Cardiac septum (tissue), 1 donor: ENCODE measurements at regions not wholly inside any gene's neighbourhood (a gene's known extent, or its start where the extent isn't known, plus 50 kb on each side); places are given as distances from the start of the nearest gene placed in this dataset.

Experiments used
- DNase-seq: peaks from one replicate; pipeline ENCODE4 v3.0.0-alpha.2; 2020; ENCODE audit warnings: low spot score
- intact Hi-C: fragments of 100-400 bp; cut with DNase I; formaldehyde crosslinking; loops from one replicate; pipeline ENCODE4 v1.14.0; 2022
- donor health status: DM: no; HTN: no; CAD: no.

GRCh38 chr7:8931906-8932646 is 498.7 kb downstream of the NXPH1 start:
- no peak for DNase-seq

GRCh38 chr7:8932751-8933150 is 499.3 kb downstream of the NXPH1 start:
- no peak for DNase-seq
- intact Hi-C loops: no loop called here

More at GRCh38 chr7:8931906-8932646, 498.7 kb downstream of the NXPH1 start:
- intact Hi-C loops: no loop called here

- intact Hi-C loops: no loop called here
- no peak for DNase-seq
These were observed 503.8 kb downstream of the NXPH1 start for GRCh38 chr7:8937204-8937603.

GRCh38 chr7:8938044-8938805 is 504.8 kb downstream of the NXPH1 start:
- intact Hi-C loops: no loop called here
- DNase-seq: no peak

GRCh38 chr7:8939446-8939845 is 506.0 kb downstream of the NXPH1 start:
- DNase-seq: no peak
- intact Hi-C loops: no loop called here

- intact Hi-C loops: no loop called here
- DNase-seq: no peak
These were observed 530.3 kb downstream of the NXPH1 start for GRCh38 chr7:8963722-8964121.

- intact Hi-C loops: no loop called here
- no peak for DNase-seq
These were observed 531.8 kb downstream of the NXPH1 start for GRCh38 chr7:8965177-8965576.

GRCh38 chr7:8973601-8974000 is 540.2 kb downstream of the NXPH1 start:
- no peak for DNase-seq

GRCh38 chr7:8975681-8976080 is 542.3 kb downstream of the NXPH1 start:
- intact Hi-C loops: no loop called here

More at GRCh38 chr7:8973601-8974000, 540.2 kb downstream of the NXPH1 start:
- intact Hi-C loops: no loop called here

GRCh38 chr7:8982338-8982992 is 549.1 kb downstream of the NXPH1 start:
- intact Hi-C loops: no loop called here
- DNase-seq: no peak

More at GRCh38 chr7:8975681-8976080, 542.3 kb downstream of the NXPH1 start:
- no peak for DNase-seq

- intact Hi-C loops: no loop called here
- DNase-seq: no peak
These were observed 551.8 kb downstream of the NXPH1 start for GRCh38 chr7:8985255-8985654.

- DNase-seq: no peak
- intact Hi-C loops: no loop called here
These were observed 554.9 kb downstream of the NXPH1 start for GRCh38 chr7:8988267-8988666.

- intact Hi-C loops: no loop called here
- DNase-seq: no peak
These were observed 557.8 kb downstream of the NXPH1 start for GRCh38 chr7:8991159-8991558.

- intact Hi-C loops: no loop called here
- no peak for DNase-seq
These were observed 565.4 kb downstream of the NXPH1 start for GRCh38 chr7:8998762-8999161.

GRCh38 chr7:9013940-9014339 is 580.5 kb downstream of the NXPH1 start:
- intact Hi-C loops: no loop called here
- DNase-seq: no peak

GRCh38 chr7:9017286-9017685 is 583.9 kb downstream of the NXPH1 start:
- intact Hi-C loops: no loop called here

GRCh38 chr7:9022456-9022855 is 589.0 kb downstream of the NXPH1 start:
- intact Hi-C loops: no loop called here
- DNase-seq: no peak

More at GRCh38 chr7:9017286-9017685, 583.9 kb downstream of the NXPH1 start:
- no peak for DNase-seq

- DNase-seq: no peak
- intact Hi-C loops: no loop called here
These were observed 590.4 kb downstream of the NXPH1 start for GRCh38 chr7:9023675-9024294.

GRCh38 chr7:9026121-9026520 is 592.7 kb downstream of the NXPH1 start:
- intact Hi-C loops: no loop called here
- DNase-seq: no peak

- DNase-seq: no peak
- intact Hi-C loops: no loop called here
These were observed 594.6 kb downstream of the NXPH1 start for GRCh38 chr7:9028012-9028411.
